Neural crest cell (in vitro differentiated cells): ENCODE measurements at regions not wholly inside any gene's neighbourhood (a gene's known extent, or its start where the extent isn't known, plus 50 kb on each side); places are given as distances from the start of the nearest gene placed in this dataset.

Source experiments
- DNase-seq: peaks from one replicate; pipeline ENCODE4 v3.0.0; 2021; ENCODE audit warnings: low read depth, mixed read lengths, low spot score
- H3K27ac Mint-ChIP-seq: one replicate; pipeline ENCODE4 v1.8.0; 2021; ENCODE audit warnings: mild to moderate bottlenecking, mixed read lengths; ENCODE audit not compliant: unreplicated experiment
- H3K27me3 Mint-ChIP-seq: 2 replicates; pipeline ENCODE4 v1.8.0; 2021; ENCODE audit warnings: low read depth, mild to moderate bottlenecking, mixed read lengths
- H3K36me3 Mint-ChIP-seq: 2 replicates; pipeline ENCODE4 v1.8.0; 2021; ENCODE audit warnings: low read depth, mild to moderate bottlenecking, mixed read lengths
- H3K4me1 Mint-ChIP-seq: 2 replicates; pipeline ENCODE4 v1.8.0; 2021; ENCODE audit warnings: mixed read lengths
- H3K4me3 Mint-ChIP-seq: one replicate; pipeline ENCODE4 v1.8.0; 2021; ENCODE audit warnings: mild to moderate bottlenecking, mixed read lengths
- H3K9me3 Mint-ChIP-seq: 2 replicates; pipeline ENCODE4 v1.8.0; 2021; ENCODE audit warnings: mixed read lengths
- TF ChIP-seq, protein P1 (sequence below): fragments of 200-600 bp; sonication (generic); conservative IDR thresholded peaks from 2 replicates; pipeline ENCODE4 v1.5.0; 2021; ENCODE audit warnings: antibody characterized with exemption, mild to moderate bottlenecking

DNA sequence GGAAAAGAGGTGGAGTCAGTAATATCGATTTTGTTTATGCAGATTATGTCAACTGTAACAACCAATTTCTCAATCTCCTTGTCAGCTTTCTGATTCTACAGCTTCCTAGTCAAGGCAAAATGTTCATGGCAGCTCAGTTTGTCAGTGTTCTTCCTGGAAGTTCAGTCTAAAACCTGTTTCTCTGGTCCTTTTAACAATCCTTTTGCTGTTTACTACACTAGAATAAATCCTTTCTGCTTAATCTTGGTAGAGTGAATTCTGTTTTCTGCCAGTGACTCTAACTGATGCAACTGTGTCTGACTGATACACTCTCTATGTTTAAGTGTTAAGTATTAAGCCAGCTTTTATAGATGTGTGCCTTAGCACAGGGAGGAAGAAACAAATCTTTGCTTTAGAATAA lies 516.9 kb upstream of the KLF12 start:
- TF ChIP-seq, protein P1, sequence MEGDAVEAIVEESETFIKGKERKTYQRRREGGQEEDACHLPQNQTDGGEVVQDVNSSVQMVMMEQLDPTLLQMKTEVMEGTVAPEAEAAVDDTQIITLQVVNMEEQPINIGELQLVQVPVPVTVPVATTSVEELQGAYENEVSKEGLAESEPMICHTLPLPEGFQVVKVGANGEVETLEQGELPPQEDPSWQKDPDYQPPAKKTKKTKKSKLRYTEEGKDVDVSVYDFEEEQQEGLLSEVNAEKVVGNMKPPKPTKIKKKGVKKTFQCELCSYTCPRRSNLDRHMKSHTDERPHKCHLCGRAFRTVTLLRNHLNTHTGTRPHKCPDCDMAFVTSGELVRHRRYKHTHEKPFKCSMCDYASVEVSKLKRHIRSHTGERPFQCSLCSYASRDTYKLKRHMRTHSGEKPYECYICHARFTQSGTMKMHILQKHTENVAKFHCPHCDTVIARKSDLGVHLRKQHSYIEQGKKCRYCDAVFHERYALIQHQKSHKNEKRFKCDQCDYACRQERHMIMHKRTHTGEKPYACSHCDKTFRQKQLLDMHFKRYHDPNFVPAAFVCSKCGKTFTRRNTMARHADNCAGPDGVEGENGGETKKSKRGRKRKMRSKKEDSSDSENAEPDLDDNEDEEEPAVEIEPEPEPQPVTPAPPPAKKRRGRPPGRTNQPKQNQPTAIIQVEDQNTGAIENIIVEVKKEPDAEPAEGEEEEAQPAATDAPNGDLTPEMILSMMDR: no peak
- H3K4me1 Mint-ChIP-seq: no peaks in the 10 kb centered on the region
- no peak overlapping the region for H3K27ac Mint-ChIP-seq
- H3K36me3 Mint-ChIP-seq: no peaks in the 10 kb centered on the region
- H3K27me3 Mint-ChIP-seq: no peaks in the 10 kb centered on the region
- H3K4me3 Mint-ChIP-seq: no peak overlapping the region
- no peak for DNase-seq
- peaks cover 2% of the 10 kb centered on the region for H3K9me3 Mint-ChIP-seq

DNA sequence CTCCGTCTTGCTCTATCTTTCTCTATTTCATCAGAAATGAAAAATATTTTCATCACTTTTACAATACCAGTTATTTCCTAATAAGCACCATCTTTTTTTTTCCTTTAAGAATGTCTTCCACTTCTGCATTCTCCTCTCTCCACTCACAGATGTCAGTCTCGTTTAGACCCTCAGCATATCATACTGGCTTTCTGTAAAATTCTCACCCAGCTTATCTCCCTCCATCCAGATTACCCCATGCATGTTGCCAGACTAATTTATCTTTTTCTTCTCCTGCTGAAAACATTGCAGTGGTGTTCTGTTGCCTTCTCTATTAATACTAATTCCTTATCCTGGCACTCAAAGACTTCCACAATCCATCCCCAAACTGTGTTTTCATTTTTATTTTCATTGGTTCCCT lies 513.8 kb upstream of the KLF12 start:
- Mint-ChIP-seq H3K4me1 (no peaks in the 10 kb centered on the region), H3K27me3 (no peaks in the 10 kb centered on the region), H3K27ac (no peak overlapping the region), H3K4me3 (no peak overlapping the region), H3K9me3 (peaks cover 2% of the 10 kb centered on the region), H3K36me3 (no peaks in the 10 kb centered on the region)
- no peak for DNase-seq
- TF ChIP-seq, protein P1: no peak

GRCh38 chr13:74647211-74647610 lies 513.0 kb upstream of the KLF12 start:
- H3K4me1 Mint-ChIP-seq: no peaks in the 10 kb centered on the region
- H3K27ac Mint-ChIP-seq: no peak overlapping the region
- TF ChIP-seq, protein P1: no peak
- H3K9me3 Mint-ChIP-seq: peaks cover 2% of the 10 kb centered on the region
- H3K36me3 Mint-ChIP-seq: no peaks in the 10 kb centered on the region
- no peak overlapping the region for H3K4me3 Mint-ChIP-seq
- DNase-seq: no peak
- no peaks in the 10 kb centered on the region for H3K27me3 Mint-ChIP-seq

- Mint-ChIP-seq H3K36me3 (no peaks in the 10 kb centered on the region), H3K27ac (no peak overlapping the region), H3K4me1 (no peaks in the 10 kb centered on the region), H3K4me3 (no peak overlapping the region), H3K27me3 (no peaks in the 10 kb centered on the region), H3K9me3 (peaks cover 2% of the 10 kb centered on the region)
- TF ChIP-seq, protein P1: no peak
- no peak for DNase-seq
Measured at GRCh38 chr13:74646091-74646490, 511.9 kb upstream of the KLF12 start.

DNA sequence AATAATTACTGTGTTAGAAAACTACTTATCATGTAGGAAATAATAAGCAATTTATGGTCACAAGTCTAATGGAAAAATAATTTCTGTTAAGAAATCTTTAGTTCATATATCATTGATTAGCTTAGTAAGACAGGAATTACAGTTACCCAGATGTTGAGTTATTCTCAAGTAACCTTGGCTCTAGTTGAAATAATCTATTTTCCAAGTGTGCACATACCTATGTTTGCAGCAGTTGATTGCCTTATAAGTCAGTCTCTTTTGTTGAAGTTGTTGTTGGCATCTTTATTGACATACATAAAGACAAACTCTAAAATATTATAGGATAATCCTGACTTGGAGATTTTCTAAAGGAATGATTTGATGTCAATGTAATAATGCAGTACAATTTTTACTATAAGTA lies 511.4 kb upstream of the KLF12 start:
- Mint-ChIP-seq H3K36me3 (no peaks in the 10 kb centered on the region), H3K4me1 (no peaks in the 10 kb centered on the region), H3K27ac (no peak overlapping the region), H3K4me3 (no peak overlapping the region), H3K9me3 (peaks cover 2% of the 10 kb centered on the region), H3K27me3 (no peaks in the 10 kb centered on the region)
- DNase-seq: no peak
- TF ChIP-seq, protein P1: no peak

DNA sequence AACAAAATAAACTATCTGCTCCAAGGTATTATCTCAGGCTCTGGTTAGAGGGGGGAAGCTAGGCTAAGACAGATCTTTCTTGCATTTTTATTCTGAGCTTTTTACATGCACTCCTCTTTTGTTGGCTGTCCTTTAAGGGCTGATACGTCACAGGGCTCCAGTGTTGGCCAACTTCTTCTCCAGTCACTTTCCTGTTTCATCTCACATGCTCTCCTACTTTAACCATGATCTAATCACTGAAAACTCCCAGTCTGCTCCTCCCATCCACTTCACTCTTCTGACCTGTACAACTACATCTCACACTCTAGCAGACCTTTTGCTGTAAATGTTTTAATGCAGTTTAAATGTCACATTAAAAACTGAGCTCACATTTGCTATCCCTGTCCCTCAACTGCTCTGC lies 510.0 kb upstream of the KLF12 start:
- H3K9me3 Mint-ChIP-seq: peaks cover 2% of the 10 kb centered on the region
- no peak overlapping the region for H3K27ac Mint-ChIP-seq
- DNase-seq: no peak
- no peaks in the 10 kb centered on the region for H3K36me3 Mint-ChIP-seq
- H3K4me3 Mint-ChIP-seq: no peak overlapping the region
- no peaks in the 10 kb centered on the region for H3K27me3 Mint-ChIP-seq
- H3K4me1 Mint-ChIP-seq: no peaks in the 10 kb centered on the region
- TF ChIP-seq, protein P1: no peak
